Loucy (cell line): ENCODE measurements at regions not wholly inside any gene's neighbourhood (a gene's known extent, or its start where the extent isn't known, plus 50 kb on each side); places are given as distances from the start of the nearest gene placed in this dataset.

Experiments used
- H2AFZ ChIP-seq: fragments of 200-600 bp; sonication (generic); 2 replicates; pipeline ENCODE4 v1.6.0; 2016; ENCODE audit warnings: antibody characterized with exemption, mild to moderate bottlenecking, low read length, moderate library complexity
- H3F3A ChIP-seq: fragments of 200-600 bp; 2 replicates; pipeline ENCODE4 v1.6.0; 2016; ENCODE audit warnings: antibody characterized with exemption, low read depth, mild to moderate bottlenecking
- H3K27me3 ChIP-seq: fragments of 200-600 bp; sonication (generic); 2 replicates; pipeline ENCODE4 v1.6.1; 2014; ENCODE audit warnings: low read length, mild to moderate bottlenecking; ENCODE audit not compliant: insufficient read depth, poor library complexity, severe bottlenecking
- H3K36me3 ChIP-seq: fragments of 200-600 bp; sonication (generic); 2 replicates; pipeline ENCODE4 v1.6.1; 2016; ENCODE audit warnings: low read length; ENCODE audit not compliant: insufficient read depth
- H3K4me1 ChIP-seq: fragments of 200-600 bp; sonication (generic); 2 replicates; pipeline ENCODE4 v1.5.1; 2014; ENCODE audit warnings: low read length, mild to moderate bottlenecking; ENCODE audit not compliant: insufficient read depth, poor library complexity, severe bottlenecking
- H3K4me2 ChIP-seq: fragments of 200-600 bp; sonication (generic); 2 replicates; pipeline ENCODE4 v1.6.0; 2014; ENCODE audit warnings: antibody characterized with exemption, low read length, low read depth, mild to moderate bottlenecking; ENCODE audit not compliant: poor library complexity, severe bottlenecking
- H3K4me3 ChIP-seq: fragments of 200-600 bp; sonication (generic); 2 replicates; pipeline ENCODE4 v1.5.1; 2014; ENCODE audit warnings: low read length, mild to moderate bottlenecking, mixed read lengths; ENCODE audit not compliant: poor library complexity, severe bottlenecking
- H3K79me2 ChIP-seq: fragments of 200-600 bp; sonication (generic); 2 replicates; pipeline ENCODE4 v1.6.1; 2014; ENCODE audit warnings: low read length; ENCODE audit not compliant: insufficient read depth
- H3K9ac ChIP-seq: fragments of 200-600 bp; sonication (generic); 2 replicates; pipeline ENCODE4 v1.6.0; 2014; ENCODE audit warnings: mild to moderate bottlenecking, low read depth, low read length, moderate library complexity; ENCODE audit not compliant: poor library complexity, severe bottlenecking
- H3K9me2 ChIP-seq: fragments of 200-600 bp; sonication (generic); replicated peaks from 2 replicates; pipeline ENCODE4 v1.6.1; 2016; ENCODE audit warnings: low read depth, low read length, mixed read lengths
- H3K9me3 ChIP-seq: fragments of 200-600 bp; sonication (generic); 2 replicates; pipeline ENCODE4 v1.6.1; 2014; ENCODE audit warnings: mild to moderate bottlenecking, antibody characterized with exemption, low read length, low read depth; ENCODE audit not compliant: insufficient read depth
- H4K20me1 ChIP-seq: fragments of 200-600 bp; sonication (generic); 2 replicates; pipeline ENCODE4 v1.6.0; 2014; ENCODE audit warnings: antibody characterized with exemption, low read length, mild to moderate bottlenecking; ENCODE audit not compliant: insufficient read depth, poor library complexity, severe bottlenecking
- EZH2phosphoT487 ChIP-seq: fragments of 200-600 bp; IDR thresholded peaks from 2 replicates; pipeline ENCODE4 v1.6.1; 2018; ENCODE audit warnings: antibody characterized with exemption, mild to moderate bottlenecking, moderate library complexity, borderline replicate concordance
- TF ChIP-seq, protein P1 (sequence below): fragments of 200-600 bp; sonication (generic); conservative IDR thresholded peaks from 2 replicates; pipeline ENCODE4 v1.5.1; 2014; ENCODE audit warnings: mild to moderate bottlenecking, antibody characterized with exemption, low read length

GRCh38 chr10:4257939-4258465 lies 473.0 kb upstream of the KLF6 start:
- H3K4me3 ChIP-seq: no peak overlapping the region
- H3K4me2 ChIP-seq: no peak overlapping the region
- no peaks in the 10 kb centered on the region for H3F3A ChIP-seq
- no peaks in the 10 kb centered on the region for H3K27me3 ChIP-seq
- H3K9ac ChIP-seq: no peak overlapping the region
- no peaks in the 10 kb centered on the region for H3K4me1 ChIP-seq
- no peaks in the 10 kb centered on the region for H4K20me1 ChIP-seq
- H2AFZ ChIP-seq: no peak overlapping the region
- H3K9me2 ChIP-seq: no peaks in the 10 kb centered on the region
- H3K79me2 ChIP-seq: no peaks in the 10 kb centered on the region
- H3K9me3 ChIP-seq: no peaks in the 10 kb centered on the region
- TF ChIP-seq EZH2phosphoT487: no peak
- TF ChIP-seq, protein P1, sequence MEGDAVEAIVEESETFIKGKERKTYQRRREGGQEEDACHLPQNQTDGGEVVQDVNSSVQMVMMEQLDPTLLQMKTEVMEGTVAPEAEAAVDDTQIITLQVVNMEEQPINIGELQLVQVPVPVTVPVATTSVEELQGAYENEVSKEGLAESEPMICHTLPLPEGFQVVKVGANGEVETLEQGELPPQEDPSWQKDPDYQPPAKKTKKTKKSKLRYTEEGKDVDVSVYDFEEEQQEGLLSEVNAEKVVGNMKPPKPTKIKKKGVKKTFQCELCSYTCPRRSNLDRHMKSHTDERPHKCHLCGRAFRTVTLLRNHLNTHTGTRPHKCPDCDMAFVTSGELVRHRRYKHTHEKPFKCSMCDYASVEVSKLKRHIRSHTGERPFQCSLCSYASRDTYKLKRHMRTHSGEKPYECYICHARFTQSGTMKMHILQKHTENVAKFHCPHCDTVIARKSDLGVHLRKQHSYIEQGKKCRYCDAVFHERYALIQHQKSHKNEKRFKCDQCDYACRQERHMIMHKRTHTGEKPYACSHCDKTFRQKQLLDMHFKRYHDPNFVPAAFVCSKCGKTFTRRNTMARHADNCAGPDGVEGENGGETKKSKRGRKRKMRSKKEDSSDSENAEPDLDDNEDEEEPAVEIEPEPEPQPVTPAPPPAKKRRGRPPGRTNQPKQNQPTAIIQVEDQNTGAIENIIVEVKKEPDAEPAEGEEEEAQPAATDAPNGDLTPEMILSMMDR: no peak
- no peaks in the 10 kb centered on the region for H3K36me3 ChIP-seq

DNA sequence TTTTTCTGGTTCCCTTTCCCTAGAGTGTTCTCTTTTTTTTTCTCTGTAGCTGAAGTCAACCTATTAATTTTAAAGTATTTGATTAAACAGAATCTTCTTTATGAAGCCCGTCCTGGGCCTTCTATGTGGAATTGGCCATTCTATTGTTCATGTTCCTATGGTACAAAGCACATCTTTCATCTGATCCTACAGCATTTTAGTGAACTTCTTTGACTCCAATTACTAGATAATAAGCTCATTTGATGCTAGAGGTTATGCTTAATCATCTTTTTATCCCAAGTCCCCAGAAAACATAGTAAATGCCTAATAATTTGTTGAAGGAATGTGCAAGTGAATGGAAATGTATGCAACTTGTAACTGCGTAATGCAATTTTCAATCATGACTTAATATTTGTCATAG lies 472.0 kb upstream of the KLF6 start:
- Histone ChIP-seq H3K4me3 (no peak overlapping the region), H3K4me2 (no peak overlapping the region), H3K36me3 (no peaks in the 10 kb centered on the region), H3K9ac (no peak overlapping the region), H3K4me1 (no peaks in the 10 kb centered on the region), H3K79me2 (no peaks in the 10 kb centered on the region), H4K20me1 (no peaks in the 10 kb centered on the region), H3K27me3 (no peaks in the 10 kb centered on the region), H3K9me2 (no peaks in the 10 kb centered on the region), H3K9me3 (no peaks in the 10 kb centered on the region), H2AFZ (no peak overlapping the region), H3F3A (no peaks in the 10 kb centered on the region)
- TF ChIP-seq EZH2phosphoT487: no peak
- TF ChIP-seq, protein P1: no peak

- no peaks in the 10 kb centered on the region for H3K36me3 ChIP-seq
- no peaks in the 10 kb centered on the region for H3K4me1 ChIP-seq
- no peak overlapping the region for H3K4me3 ChIP-seq
- H3K9me2 ChIP-seq: no peaks in the 10 kb centered on the region
- no peaks in the 10 kb centered on the region for H3K27me3 ChIP-seq
- H3K79me2 ChIP-seq: no peaks in the 10 kb centered on the region
- H2AFZ ChIP-seq: no peak overlapping the region
- H4K20me1 ChIP-seq: no peaks in the 10 kb centered on the region
- no peak overlapping the region for H3K4me2 ChIP-seq
- TF ChIP-seq, protein P1: no peak
- no peak for TF ChIP-seq EZH2phosphoT487
- H3K9ac ChIP-seq: no peak overlapping the region
- H3F3A ChIP-seq: no peaks in the 10 kb centered on the region
- no peaks in the 10 kb centered on the region for H3K9me3 ChIP-seq
Observed at GRCh38 chr10:4255751-4256150, 470.7 kb upstream of the KLF6 start.
